ENCODE measurements at regions not wholly inside any gene's neighbourhood (a gene's known extent, or its start where the extent isn't known, plus 50 kb on each side); places are given as distances from the start of the nearest gene placed in this dataset.
"Not testable (repeated sequence)": the region's sequence is repeated elsewhere in the genome, so short reads cannot be mapped to it uniquely, and the experiment has no call there.

DNA sequence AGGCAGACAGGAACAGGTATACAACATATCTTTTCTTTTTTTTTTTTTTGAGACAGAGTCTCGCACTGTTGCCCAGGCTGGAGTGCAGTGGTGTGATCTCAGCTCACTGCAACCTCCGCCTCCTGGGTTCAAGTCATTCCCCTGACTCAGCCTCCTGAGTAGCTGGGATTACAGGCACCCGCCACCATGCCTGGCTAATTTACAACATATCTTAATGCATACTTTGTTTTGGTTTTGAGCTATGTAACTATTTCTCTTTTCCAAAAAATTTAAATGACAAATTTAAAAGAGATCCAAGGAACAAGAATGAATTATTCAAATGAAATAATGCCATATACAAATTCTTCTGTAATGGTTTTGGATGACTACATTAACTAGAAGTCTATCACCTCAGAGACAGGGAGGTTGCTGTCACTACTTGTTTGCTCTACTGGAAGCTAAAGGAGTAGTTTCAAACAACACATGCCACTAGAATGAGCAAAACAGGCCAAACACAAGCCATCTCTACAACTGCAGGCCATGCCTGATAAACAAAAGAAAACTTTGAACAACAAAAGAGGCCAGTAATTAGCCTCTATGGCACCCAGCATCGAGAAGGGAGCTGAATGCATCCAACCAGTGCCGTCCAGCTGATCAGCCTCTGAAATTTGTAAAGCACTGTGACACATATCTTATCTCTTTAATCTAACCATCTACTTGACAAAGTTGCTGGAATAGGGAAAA lies 133.6 kb upstream of the VOPP1 start:
- not testable (repeated sequence) for DNase-seq

DNA sequence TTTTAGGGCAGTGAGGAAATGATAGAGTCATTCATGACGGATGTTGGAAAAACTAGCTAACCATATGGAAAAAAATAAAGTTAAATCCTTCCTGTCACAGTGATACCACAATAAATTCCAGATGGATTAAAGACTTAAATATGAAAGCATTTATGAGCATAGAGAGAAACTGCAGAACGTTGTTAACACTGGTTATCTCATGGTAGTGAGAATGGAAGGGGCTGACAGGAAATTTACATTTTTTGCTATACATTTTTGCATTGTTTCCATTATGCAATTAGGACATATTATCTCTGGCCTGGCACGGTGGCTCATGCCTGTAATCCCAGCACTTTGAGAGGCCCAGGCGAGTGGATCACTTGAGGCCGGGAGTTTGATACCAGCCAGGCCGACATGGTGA lies 130.5 kb upstream of the VOPP1 start:
- DNase-seq: not testable (repeated sequence)

GRCh38 chr7:55699450-55699842 lies 127.1 kb upstream of the VOPP1 start:
- not testable (repeated sequence) for DNase-seq

DNA sequence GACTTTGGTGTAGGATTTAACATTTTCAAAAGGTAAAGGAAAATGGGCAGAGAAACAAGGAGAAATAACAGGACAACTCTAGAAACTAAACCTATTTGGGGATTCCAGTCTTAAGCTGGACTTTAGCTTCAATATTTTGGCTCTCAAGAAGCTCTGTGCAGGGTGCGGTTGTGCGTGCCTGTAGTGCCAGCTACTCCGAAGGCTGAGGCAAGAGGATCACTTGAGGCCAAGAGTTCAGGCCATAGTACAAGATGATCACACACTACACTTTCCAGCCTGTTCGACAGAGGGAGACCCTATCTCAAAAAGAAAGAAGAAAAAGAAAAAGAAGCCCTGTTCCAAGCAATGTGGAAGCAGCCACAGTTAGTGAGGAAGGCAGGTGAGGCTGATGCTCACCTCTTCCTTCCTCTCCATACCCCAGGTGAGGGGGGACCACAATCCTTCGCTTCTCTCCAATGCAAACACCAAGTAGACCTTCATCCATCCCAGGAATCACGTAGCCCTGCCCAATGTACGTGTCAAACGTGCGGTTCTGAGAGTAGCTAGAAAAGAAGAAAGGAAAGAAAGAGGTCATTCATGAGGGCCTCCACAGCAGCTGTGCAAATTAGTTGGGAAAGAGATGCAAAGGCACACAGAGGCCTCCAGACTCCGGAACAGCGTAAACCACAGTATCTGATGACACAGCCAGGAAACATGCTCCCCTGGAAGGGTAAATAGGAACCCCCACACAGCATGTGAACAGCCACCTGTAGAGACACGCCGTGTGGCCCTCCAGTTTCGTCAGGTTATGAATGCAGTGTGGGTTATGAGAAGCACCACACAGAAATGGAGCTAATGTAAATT lies 126.5 kb upstream of the VOPP1 start:
- not testable (repeated sequence) for DNase-seq

- not testable (repeated sequence) for DNase-seq
These were observed 123.8 kb upstream of the VOPP1 start for GRCh38 chr7:55695893-55696701.

GRCh38 chr7:55694484-55694883 lies 122.2 kb upstream of the VOPP1 start:
- DNase-seq: not testable (repeated sequence)

- DNase-seq: not testable (repeated sequence)
These were observed 116.7 kb upstream of the VOPP1 start for GRCh38 chr7:55688684-55689681.

DNA sequence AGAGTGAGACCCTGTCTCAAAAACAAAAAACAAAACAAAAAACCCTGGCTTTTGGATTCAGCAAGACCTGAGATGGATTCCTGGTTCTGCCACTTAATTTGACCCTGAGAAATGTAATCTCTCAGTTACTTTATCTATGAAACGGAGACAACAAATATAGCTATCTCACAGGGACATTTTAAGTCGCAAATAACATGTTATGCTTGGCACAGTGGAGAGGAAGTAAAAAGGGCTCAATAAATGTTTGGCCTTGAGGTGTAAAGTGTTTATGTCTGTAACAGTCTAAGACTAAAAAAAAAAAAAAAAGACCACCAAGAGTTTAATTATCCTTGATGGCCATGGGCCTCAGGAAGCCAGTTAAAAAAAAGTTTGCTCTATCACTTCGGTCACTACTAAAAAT lies 116.0 kb upstream of the VOPP1 start:
- not testable (repeated sequence) for DNase-seq

GRCh38 chr7:55687252-55687651 lies 115.0 kb upstream of the VOPP1 start:
- not testable (repeated sequence) for DNase-seq

GRCh38 chr7:55686771-55687170 lies 114.5 kb upstream of the VOPP1 start:
- not testable (repeated sequence) for DNase-seq

DNA sequence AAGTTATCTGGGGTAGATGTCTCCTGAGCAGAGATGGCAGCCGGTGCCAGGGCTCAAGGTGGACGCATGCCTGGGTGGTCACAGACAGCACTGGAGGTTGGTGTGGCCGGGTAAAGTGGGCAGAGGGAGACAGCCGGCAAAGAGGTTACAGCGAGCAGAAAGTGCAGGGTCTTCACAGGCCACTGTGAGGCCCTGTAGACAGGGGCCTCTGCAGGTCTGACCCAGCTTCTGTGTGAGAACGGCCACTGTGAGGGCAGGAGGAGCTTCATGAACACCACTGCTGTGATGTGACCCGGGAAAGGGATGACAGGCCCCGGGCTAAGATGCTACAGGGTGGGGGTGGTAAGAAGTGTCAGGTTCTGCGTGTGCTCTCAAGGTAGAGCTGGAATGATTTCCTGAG lies 111.2 kb upstream of the VOPP1 start:
- DNase-seq: not testable (repeated sequence)

DNA sequence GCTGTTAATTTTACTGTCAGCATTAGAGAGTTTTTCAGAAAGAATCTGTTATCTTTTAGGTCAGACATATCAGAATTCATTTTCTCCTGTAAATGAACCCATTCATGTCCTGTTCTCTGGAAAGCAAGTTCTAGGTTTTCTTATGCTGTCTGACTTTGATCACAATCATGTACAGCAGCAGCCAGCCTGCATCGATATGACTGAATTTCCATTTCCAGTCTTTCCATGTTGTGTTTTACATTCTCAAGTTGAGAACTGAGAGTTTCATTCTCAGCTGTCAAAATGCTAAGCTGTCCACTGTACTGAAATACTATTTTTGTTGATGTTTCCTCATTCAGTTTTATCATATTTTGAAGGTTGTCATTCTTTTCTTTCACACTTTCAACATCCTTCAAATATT lies 103.3 kb upstream of the VOPP1 start:
- not testable (repeated sequence) for DNase-seq

GRCh38 chr7:55673525-55673924 lies 101.2 kb upstream of the VOPP1 start:
- DNase-seq: not testable (repeated sequence)

DNA sequence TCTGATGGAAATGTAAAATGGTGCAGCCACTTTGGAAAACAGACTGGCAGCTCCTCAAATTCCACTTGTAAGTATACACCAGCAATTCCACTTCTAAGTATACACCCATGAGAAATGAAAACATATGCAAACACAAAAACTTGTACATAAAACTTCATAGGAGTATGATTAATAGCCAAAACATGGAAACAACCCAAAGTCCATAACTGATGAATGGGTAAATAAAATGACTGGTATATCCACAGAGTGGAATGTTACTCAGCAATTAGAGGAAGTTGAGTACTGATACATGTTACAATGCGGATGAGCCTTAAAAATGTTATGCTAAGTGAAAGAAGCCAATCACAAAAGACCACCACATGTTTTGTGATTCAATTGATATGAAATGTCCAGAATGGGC lies 99.8 kb upstream of the VOPP1 start:
- not testable (repeated sequence) for DNase-seq

- DNase-seq: no peak
These were observed 85.4 kb upstream of the VOPP1 start for GRCh38 chr7:55657654-55658053.

- DNase-seq: no peak
These were observed 78.8 kb upstream of the VOPP1 start for GRCh38 chr7:55651057-55651456.

DNA sequence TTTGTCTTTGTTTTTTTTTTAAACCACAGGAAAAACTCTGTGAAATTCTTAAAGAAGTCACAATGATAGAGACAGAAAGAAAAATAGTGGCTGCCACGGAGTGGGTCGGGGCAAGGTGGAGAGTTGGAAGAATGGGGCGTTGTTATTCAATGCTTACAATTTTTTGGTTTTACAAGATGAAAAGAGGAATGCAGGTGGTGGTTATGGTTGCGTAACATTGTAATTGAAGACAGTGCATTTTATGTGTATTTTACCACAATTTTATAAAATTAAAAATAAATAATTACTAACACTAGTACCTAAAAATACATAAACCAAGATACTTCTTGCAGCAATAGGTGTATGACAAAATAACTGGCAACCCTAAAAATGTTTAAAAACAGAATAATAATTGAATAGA lies 76.9 kb upstream of the VOPP1 start:
- DNase-seq: no peak

DNA sequence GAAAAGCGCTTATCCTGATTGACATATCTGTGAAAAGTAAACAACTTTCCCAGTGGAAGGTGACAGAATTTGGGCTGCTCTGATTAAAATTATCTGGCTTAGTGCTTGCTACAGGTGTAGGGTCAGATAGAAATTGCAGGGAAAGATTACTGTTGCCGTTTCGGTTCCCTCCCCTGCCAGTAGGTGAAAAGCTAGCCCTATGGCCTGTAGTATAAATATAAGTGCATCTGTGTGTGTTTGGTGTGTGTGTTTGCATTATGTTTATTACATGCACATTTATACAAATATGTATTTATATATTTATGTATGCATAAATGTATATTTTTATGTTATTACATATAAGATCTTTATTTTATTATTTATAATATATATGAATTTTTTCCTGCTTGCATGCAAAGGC lies 72.3 kb upstream of the VOPP1 start:
- no peak for DNase-seq

DNA sequence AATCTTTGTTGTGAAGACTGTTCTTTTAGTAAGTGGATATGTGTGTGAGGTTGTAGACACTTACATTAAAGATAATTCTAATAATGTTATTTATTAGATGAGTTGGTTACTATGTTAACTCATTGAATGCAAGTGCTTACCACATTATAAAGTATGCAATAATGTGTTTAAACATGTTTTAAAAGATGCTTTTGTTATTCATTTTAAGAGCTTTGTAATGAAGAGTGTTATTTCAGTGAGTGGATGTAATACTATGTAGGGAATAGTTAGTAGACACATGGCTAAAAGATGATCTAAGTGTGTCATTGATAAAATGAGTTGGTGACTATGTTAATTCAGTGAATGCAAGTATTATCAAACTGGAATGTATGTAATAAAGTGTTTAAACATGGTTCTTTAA lies 70.0 kb upstream of the VOPP1 start:
- no peak for DNase-seq

GRCh38 chr7:55641811-55642210 lies 69.5 kb upstream of the VOPP1 start:
- DNase-seq: no peak

Measured in nucleus accumbens (tissue), 56 donors.